ENCODE measurements at regions not wholly inside any gene's neighbourhood (a gene's known extent, or its start where the extent isn't known, plus 50 kb on each side); places are given as distances from the start of the nearest gene placed in this dataset.

GRCh38 chr1:114292194-114292593, 138.5 kb upstream of the SYT6 start:
- Histone ChIP-seq H4K5ac (ENCODE audit: insufficient read length, low read depth, low read length) (no peak overlapping the region), H2BK5ac (ENCODE audit: insufficient read length, low read length) (no peak overlapping the region), H3K9me3 (ENCODE audit: control insufficient read depth, low read depth, low read length) (no peaks in the 10 kb centered on the region), H3K18ac (ENCODE audit: insufficient read length, low read depth, low read length) (no peak overlapping the region), H2BK12ac (ENCODE audit: insufficient read length, low read depth, low read length) (no peak overlapping the region), H3K9ac (ENCODE audit: extremely low read depth, insufficient read length, low read length) (no peak overlapping the region), H3K27me3 (ENCODE audit: insufficient read depth, low read length) (no peaks in the 10 kb centered on the region), H4K8ac (replicated peaks; ENCODE audit: insufficient read length, low read depth, low read length) (no peak overlapping the region), H3T11ph (ENCODE audit: low read length) (no peak overlapping the region), H3K23ac (ENCODE audit: insufficient read length, low read depth, low read length) (no peak overlapping the region), H2BK20ac (ENCODE audit: low read depth, low read length, poor library complexity, severe bottlenecking) (no peak overlapping the region), H3K23me2 (ENCODE audit: insufficient read length, low read depth, low read length, poor library complexity, severe bottlenecking) (no peaks in the 10 kb centered on the region), H3K79me1 (ENCODE audit: insufficient read depth, low read depth, low read length, poor library complexity, severe bottlenecking) (no peaks in the 10 kb centered on the region), H3K4me2 (ENCODE audit: insufficient read depth, insufficient read length, low read length) (no peak overlapping the region), H4K20me1 (ENCODE audit: control insufficient read depth, insufficient read depth, insufficient read length) (no peaks in the 10 kb centered on the region), H2BK15ac (ENCODE audit: low read depth, low read length) (no peak overlapping the region), H2AK5ac (ENCODE audit: insufficient read length, low read length) (no peak overlapping the region), H3K56ac (ENCODE audit: insufficient read length, low read depth, low read length) (no peak overlapping the region), H4K91ac (ENCODE audit: insufficient read length, low read depth, low read length) (no peak overlapping the region), H2BK120ac (ENCODE audit: low read depth, low read length, poor library complexity, severe bottlenecking) (no peak overlapping the region), H3K4ac (ENCODE audit: low read depth, low read length) (no peak overlapping the region), H3K4me1 (ENCODE audit: insufficient read depth, low read length) (no peaks in the 10 kb centered on the region), H3K79me2 (ENCODE audit: insufficient read depth, low read length) (no peaks in the 10 kb centered on the region), H3K14ac (ENCODE audit: insufficient read depth, low read length) (no peak overlapping the region), H3K27ac (ENCODE audit: insufficient read length, low read depth, low read length) (no peak overlapping the region), H2AFZ (ENCODE audit: low read length) (no peak overlapping the region)
- H3K27me3 Mint-ChIP-seq (ENCODE audit: low read depth), result no peaks in the 10 kb centered on the region; the same call in 1 of the 2 replicates
- H3K4me1 Mint-ChIP-seq, result peaks cover 6 to 19% of the 10 kb centered on the region in 2 experiments
- H3K9me3 Mint-ChIP-seq, result no peaks in the 10 kb centered on the region
- TF ChIP-seq, protein P1, sequence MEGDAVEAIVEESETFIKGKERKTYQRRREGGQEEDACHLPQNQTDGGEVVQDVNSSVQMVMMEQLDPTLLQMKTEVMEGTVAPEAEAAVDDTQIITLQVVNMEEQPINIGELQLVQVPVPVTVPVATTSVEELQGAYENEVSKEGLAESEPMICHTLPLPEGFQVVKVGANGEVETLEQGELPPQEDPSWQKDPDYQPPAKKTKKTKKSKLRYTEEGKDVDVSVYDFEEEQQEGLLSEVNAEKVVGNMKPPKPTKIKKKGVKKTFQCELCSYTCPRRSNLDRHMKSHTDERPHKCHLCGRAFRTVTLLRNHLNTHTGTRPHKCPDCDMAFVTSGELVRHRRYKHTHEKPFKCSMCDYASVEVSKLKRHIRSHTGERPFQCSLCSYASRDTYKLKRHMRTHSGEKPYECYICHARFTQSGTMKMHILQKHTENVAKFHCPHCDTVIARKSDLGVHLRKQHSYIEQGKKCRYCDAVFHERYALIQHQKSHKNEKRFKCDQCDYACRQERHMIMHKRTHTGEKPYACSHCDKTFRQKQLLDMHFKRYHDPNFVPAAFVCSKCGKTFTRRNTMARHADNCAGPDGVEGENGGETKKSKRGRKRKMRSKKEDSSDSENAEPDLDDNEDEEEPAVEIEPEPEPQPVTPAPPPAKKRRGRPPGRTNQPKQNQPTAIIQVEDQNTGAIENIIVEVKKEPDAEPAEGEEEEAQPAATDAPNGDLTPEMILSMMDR (conservative IDR thresholded peaks at IDR 0.05), result peak; percentile 37
- DNase-seq, result peak; percentile 59
- H3K4me3 Mint-ChIP-seq, result no peak overlapping the region
- no CpG with 5 or more reads among the region's 5 CpGs for WGBS (ENCODE audit: extremely low coverage, insufficient read length, low lambda C conversion rate)
- no peaks in the 10 kb centered on the region; a peak in 1 of 7 replicates for H3K36me3 Mint-ChIP-seq (ENCODE audit: insufficient read depth in 1 of 3, low read depth in 3 of 3)
- no peak overlapping the region for H3K27ac Mint-ChIP-seq
